ENCODE measurements at regions not wholly inside any gene's neighbourhood (a gene's known extent, or its start where the extent isn't known, plus 50 kb on each side); places are given as distances from the start of the nearest gene placed in this dataset.

DNA sequence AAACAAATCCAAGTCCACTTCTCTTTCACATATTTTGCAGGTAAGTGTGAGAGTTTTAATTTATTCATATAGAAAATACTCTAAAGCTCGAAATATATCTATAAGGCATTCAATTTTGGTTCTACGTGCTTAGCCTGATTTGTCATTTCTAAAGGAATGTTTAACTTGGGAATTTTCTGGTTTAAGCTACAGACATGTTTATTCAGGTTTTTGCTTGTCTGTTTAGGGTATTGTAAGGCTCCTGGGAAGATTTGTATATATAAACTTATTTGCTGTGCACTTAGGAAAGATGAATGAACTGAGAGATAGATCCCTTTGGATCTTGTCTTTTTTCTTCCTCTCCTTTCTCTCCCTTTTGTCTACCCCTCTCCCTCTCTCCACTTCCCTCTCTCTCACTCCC, 185.9 kb upstream of the NEIL3 start:
- no peak for FAIRE-seq
- DNase-seq (ENCODE audit: insufficient read length, low spot score) = no peak
- TF ChIP-seq, protein P1, sequence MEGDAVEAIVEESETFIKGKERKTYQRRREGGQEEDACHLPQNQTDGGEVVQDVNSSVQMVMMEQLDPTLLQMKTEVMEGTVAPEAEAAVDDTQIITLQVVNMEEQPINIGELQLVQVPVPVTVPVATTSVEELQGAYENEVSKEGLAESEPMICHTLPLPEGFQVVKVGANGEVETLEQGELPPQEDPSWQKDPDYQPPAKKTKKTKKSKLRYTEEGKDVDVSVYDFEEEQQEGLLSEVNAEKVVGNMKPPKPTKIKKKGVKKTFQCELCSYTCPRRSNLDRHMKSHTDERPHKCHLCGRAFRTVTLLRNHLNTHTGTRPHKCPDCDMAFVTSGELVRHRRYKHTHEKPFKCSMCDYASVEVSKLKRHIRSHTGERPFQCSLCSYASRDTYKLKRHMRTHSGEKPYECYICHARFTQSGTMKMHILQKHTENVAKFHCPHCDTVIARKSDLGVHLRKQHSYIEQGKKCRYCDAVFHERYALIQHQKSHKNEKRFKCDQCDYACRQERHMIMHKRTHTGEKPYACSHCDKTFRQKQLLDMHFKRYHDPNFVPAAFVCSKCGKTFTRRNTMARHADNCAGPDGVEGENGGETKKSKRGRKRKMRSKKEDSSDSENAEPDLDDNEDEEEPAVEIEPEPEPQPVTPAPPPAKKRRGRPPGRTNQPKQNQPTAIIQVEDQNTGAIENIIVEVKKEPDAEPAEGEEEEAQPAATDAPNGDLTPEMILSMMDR (IDR thresholded peaks at IDR 0.05; ENCODE audit: insufficient read depth, missing control alignments) = no peak

DNA sequence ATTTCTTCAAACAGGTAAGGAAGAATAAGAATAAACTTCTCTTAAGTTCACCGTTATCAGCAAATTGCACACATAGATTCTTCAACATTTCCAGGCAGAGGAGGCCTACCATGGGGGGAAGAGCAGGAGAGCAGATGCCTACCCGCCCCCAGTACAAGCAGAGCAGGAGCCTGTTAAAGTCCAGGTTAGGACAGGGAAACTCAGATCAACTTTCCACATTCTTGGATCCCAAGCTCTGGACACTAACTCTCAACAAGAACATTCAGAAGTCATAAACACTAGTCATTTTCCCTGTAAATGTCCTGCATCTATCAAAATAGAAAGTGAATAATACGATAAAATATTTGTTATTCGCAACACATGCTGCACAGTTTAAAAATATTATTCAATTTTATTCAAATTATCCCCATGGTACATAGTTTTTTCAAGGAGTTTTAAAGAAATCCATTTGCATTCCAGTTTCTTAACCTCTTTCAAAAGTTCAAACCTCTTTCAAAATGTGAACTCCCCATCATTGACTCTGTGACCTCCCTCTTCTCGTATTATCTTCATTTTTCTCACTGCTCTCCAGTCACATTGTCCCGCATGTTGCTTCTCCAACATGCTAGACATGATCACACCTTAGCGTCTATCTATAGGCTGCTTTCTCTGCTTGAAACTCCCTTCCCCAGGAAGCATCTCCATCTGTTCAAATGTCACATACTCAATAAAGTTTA, 185.2 kb upstream of the NEIL3 start:
- FAIRE-seq (no peak), DNase-seq (ENCODE audit: insufficient read length, low spot score) (no peak)
- TF ChIP-seq, protein P1 (IDR thresholded peaks at IDR 0.05; ENCODE audit: insufficient read depth, missing control alignments) = no peak

DNA sequence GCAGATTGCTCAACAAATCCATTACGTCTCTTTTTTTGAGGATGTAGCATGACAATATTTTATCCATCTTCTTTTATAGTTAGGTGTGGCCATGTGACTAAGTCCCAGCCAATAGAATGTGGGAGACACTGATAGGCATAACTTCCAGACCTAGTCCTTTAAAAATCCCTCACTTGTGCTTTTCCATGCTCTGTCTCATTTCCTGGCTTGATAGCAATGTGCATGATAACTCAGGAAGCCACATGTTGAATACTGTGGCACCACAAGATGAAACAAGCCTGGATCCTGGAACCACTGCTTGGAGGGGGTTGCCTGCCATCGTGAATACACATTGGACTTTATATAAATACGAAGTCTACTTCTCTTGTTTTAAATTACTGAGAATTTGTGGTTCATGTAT, 184.0 kb upstream of the NEIL3 start:
- TF ChIP-seq, protein P1 (IDR thresholded peaks at IDR 0.05; ENCODE audit: insufficient read depth, missing control alignments) = no peak
- FAIRE-seq (no peak), DNase-seq (ENCODE audit: insufficient read length, low spot score) (no peak)

DNA sequence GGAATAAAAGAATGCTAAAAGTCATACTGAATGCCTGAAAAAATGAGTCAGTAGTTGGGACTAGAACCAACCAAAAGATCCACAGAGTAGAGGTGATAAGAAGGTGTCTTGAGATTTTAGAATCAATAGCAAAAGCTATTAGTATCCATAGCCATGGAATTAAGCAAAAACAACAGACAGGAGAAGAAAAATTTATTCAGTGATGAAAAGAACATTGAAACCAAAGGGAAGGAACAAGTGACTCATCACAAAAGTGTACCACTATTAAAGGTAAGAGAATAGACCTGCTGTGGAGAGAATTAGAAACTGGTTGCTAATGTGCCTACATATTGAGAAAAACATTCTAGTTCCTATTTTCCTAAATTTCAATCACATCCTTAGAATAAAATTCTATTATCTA, 182.0 kb upstream of the NEIL3 start:
- FAIRE-seq (no peak), DNase-seq (ENCODE audit: insufficient read length, low spot score) (no peak)
- TF ChIP-seq, protein P1 (IDR thresholded peaks at IDR 0.05; ENCODE audit: insufficient read depth, missing control alignments) = no peak

DNA sequence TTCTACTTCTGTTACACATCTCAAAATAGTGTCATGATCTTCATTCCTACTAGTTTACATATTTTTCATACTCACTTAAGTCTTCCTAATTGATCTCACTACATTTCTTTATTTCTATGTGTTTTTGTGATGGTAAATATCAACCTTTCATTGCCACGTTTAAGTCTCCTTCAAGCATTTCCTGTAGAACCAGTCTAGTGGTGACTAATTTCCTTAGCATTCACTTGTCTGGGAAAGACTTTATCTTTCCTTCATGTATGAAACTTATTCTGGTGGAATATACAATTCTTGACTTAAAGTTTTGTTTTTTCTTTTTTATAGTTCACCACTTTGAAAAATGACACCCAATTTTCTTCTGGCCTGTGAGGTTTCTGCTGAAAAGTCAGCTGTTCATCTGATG, 181.4 kb upstream of the NEIL3 start:
- DNase-seq (ENCODE audit: insufficient read length, low spot score) (no peak), FAIRE-seq (no peak)
- TF ChIP-seq, protein P1 (IDR thresholded peaks at IDR 0.05; ENCODE audit: insufficient read depth, missing control alignments) = no peak

DNA sequence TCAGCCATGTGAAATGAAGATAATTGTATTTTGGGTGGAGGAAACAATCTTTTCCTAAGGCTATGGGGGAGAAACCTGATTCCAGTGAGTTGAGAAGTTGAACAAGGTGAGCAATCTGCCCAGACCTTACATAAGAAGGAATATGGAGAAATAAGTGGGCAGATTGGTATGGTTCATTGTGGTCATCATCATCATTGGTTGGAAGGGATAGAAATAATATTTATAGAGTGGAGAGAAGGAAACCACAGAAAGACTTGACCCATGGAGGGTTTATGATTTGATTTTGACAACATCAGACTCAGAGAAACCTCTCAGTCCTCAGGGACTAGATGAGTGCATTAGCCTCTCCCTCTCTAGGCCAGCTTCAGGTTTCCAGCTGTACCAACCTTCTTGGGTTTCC, 177.9 kb upstream of the NEIL3 start:
- FAIRE-seq (no peak), DNase-seq (ENCODE audit: insufficient read length, low spot score) (no peak)
- TF ChIP-seq, protein P1 (IDR thresholded peaks at IDR 0.05; ENCODE audit: insufficient read depth, missing control alignments) = no peak

DNA sequence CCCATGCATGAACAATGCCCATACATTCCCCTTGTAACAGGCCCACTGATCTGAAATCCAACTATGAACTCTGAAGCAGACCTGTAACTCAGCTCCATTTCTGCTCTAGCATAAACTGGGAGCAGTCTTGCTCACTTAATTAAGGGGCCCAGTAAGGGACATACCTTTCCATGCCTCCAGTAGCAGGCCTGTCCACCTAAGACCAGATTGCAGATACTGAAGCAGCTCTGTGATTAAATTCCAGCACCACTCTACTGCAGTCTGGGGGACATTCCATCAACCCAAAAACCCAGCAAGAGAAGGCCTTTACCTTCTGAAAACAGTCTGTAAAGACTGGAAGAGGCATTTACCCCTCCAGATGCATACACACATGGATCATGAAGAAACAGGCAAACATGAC, 162.0 kb upstream of the NEIL3 start:
- FAIRE-seq (no peak), DNase-seq (ENCODE audit: insufficient read length, low spot score) (no peak)
- TF ChIP-seq, protein P1 (IDR thresholded peaks at IDR 0.05; ENCODE audit: insufficient read depth, missing control alignments) = no peak
